ENCODE measurements at regions not wholly inside any gene's neighbourhood (a gene's known extent, or its start where the extent isn't known, plus 50 kb on each side); places are given as distances from the start of the nearest gene placed in this dataset.

DNA sequence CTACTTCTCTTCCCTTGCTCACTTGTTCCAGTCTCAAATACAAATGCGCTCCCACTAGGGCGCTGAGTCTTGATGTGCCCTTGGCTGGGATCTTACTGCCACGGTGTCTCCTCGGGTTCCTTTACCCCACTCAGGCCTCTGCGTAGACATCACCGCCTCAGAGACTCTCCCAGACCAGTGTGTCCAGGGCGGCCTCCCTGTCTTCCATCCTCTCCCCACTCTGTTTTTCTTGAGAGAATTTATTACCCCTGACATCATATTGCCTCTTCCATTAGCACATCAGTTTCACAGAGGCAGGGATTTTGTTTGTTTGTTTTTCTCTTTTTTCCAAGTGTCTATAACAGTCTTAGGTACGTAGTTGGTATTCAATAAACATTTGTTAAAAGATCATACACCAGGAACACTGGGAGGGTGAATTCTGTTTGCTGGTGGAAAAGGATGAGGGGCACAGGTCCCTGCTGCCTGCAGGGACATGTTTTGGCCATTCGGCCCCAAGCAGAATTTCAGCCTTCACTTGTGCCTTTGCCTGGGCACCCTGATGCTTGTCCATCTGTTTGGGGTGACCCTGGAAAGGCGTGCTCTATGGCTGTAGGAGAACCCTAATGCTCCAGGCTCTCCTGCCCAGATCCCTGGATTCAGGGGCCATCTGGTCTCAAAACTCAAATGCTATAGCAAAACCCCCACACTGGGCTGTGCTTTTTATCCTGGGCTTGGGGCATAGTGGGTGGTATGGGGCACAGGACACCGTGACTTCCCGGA lies 55.0 kb downstream of the RPL37A start:
- WGBS, 2 donors, result 95 to 97% methylated on average over 12 of the region's 12 CpGs
- intact Hi-C loops (cut with DNase I; ENCODE audit: low total_unique reads), result no loop called here
- DNase-seq (ENCODE audit: low spot score in 2 of 2), result no peak
- TF ChIP-seq POLR2A (IDR thresholded peaks at IDR 0.05), result no peak
- TF ChIP-seq, protein P1, sequence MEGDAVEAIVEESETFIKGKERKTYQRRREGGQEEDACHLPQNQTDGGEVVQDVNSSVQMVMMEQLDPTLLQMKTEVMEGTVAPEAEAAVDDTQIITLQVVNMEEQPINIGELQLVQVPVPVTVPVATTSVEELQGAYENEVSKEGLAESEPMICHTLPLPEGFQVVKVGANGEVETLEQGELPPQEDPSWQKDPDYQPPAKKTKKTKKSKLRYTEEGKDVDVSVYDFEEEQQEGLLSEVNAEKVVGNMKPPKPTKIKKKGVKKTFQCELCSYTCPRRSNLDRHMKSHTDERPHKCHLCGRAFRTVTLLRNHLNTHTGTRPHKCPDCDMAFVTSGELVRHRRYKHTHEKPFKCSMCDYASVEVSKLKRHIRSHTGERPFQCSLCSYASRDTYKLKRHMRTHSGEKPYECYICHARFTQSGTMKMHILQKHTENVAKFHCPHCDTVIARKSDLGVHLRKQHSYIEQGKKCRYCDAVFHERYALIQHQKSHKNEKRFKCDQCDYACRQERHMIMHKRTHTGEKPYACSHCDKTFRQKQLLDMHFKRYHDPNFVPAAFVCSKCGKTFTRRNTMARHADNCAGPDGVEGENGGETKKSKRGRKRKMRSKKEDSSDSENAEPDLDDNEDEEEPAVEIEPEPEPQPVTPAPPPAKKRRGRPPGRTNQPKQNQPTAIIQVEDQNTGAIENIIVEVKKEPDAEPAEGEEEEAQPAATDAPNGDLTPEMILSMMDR (IDR thresholded peaks at IDR 0.05), result no peak
- no peak overlapping the region for H3K4me3 ChIP-seq (ENCODE audit: low read depth, poor library complexity, severe bottlenecking)

DNA sequence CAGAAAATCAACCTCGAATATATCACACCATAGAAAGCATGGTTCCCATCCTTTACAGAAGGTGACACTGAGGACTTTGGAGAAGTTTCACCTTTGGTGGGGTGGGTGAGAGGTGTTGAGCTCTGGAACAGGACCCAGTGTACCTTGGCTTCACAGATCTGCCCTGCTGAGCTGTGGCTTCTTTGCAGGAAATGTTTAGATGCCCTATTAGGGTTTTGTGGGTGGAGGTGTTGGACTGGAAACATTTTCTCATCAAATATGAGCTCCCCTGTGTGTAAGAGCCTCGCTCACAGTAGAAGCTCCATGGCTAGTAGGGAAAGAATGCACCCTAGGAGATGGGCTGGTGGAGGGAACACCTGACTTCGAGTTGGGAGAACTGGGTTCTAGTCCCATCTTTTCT lies 55.6 kb downstream of the RPL37A start:
- no peak overlapping the region for H3K4me3 ChIP-seq (ENCODE audit: low read depth, poor library complexity, severe bottlenecking)
- intact Hi-C loops (cut with DNase I; ENCODE audit: low total_unique reads), result no loop called here
- 80 to 88% methylated on average over 3 of the region's 3 CpGs for WGBS, 2 donors
- TF ChIP-seq, protein P1 (IDR thresholded peaks at IDR 0.05), result no peak
- TF ChIP-seq POLR2A (IDR thresholded peaks at IDR 0.05), result no peak
- no peak for DNase-seq (ENCODE audit: low spot score in 2 of 2)

DNA sequence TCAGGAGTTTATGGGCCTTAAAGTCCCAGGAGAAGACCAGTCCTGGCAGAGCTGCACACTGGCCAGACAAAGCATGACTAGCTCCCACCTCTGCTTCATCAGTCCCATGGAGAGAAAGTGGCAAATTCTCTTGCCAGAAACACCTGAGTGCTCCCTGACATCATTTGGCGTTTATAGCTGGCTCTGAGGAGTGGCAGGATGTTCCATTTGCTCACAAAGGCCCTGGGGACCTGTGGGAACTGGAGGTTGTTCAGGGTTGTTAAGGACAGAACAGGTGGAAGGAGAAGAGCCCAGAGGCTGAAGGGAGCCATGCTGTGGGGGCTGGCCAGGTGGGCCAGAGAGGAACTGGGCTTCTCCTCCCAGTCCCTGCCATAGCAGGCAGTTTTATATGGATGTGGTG lies 56.1 kb downstream of the RPL37A start:
- TF ChIP-seq, protein P1 (IDR thresholded peaks at IDR 0.05), result no peak
- intact Hi-C loops (cut with DNase I; ENCODE audit: low total_unique reads), result no loop called here
- WGBS, 2 donors, result 28 to 44% methylated on average over 1 of the region's 1 CpG
- no peak overlapping the region for H3K4me3 ChIP-seq (ENCODE audit: low read depth, poor library complexity, severe bottlenecking)
- DNase-seq (ENCODE audit: low spot score in 2 of 2), result no peak

DNA sequence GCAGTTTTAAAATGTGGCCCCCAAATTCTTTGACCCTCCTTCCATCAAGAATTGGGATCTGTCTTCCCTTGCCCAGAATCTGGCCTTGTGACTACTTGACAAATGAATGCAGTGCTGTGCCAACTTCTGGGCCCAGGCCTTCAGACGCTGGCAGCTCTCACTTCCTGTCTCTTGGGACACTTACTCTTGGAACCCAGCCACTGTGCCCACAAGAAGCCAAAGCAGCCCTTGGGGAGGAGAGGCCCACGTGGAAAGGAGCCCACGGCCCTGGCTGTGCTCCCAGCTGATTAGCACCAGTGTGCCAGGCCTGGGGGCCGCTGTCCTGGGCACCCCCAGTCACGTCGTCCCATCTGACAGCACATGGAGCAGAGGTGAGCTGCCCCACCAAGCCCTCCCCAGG lies 56.6 kb downstream of the RPL37A start:
- peak in 1 of 2 donors; percentile 54 for DNase-seq (ENCODE audit: low spot score in 2 of 2)
- intact Hi-C loops (cut with DNase I; ENCODE audit: low total_unique reads), result no loop called here
- no peak for TF ChIP-seq POLR2A (IDR thresholded peaks at IDR 0.05)
- TF ChIP-seq, protein P1 (IDR thresholded peaks at IDR 0.05), result no peak

DNA sequence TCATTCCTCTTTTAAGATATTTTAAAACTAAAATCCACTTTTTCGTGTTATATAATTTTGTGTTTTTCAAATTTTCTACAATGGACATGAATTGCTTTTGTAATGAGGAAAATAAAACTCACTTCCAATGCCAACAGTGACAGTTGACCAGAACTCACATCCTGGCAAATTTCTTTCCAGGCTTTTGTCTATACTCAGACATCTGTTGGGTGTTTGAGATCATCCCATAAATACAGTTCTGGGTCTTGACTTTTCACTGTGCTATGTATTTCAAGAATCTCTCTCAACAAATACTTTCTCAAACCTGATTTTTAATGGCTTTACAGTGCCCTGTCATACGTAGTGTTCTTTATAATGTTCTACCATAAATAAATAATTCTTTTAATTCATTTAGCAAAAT lies 57.6 kb downstream of the RPL37A start:
- WGBS, 2 donors, result 88 to 98% methylated on average over 2 of the region's 2 CpGs
- intact Hi-C loops (cut with DNase I; ENCODE audit: low total_unique reads), result no loop called here
- no peak for DNase-seq (ENCODE audit: low spot score in 2 of 2)
- H3K4me3 ChIP-seq (ENCODE audit: low read depth, poor library complexity, severe bottlenecking), result no peak overlapping the region
- no peak for TF ChIP-seq POLR2A (IDR thresholded peaks at IDR 0.05)
- TF ChIP-seq, protein P1 (IDR thresholded peaks at IDR 0.05), result no peak

More for the DNA sequence above, 56.6 kb downstream of the RPL37A start:
- no peak overlapping the region for H3K4me3 ChIP-seq (ENCODE audit: low read depth, poor library complexity, severe bottlenecking)
- 19 to 30% methylated on average over 6 of the region's 6 CpGs for WGBS, 2 donors

DNA sequence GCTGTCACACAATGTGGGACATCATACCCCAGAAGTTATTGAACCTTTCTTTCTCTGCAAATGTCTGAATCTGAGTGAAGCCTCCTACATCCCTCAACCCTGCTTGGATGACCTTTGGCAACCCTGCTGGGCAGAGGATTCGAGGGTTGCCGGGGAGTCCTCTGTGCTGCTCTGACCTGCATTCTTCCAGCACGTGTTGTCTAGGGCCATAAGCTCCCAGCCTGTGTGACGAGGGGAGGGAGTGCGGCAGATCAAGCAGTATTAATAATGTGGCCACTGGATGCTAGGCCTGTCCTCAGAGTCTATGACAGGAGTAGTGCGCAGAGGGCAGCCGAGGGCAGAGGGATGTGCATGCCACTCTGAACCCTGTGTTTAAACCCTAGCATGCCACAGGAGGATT lies 58.8 kb downstream of the RPL37A start:
- no peak for DNase-seq (ENCODE audit: low spot score in 2 of 2)
- TF ChIP-seq, protein P1 (IDR thresholded peaks at IDR 0.05), result no peak
- TF ChIP-seq POLR2A (IDR thresholded peaks at IDR 0.05), result no peak
- 95 to 96% methylated on average over 7 of the region's 7 CpGs for WGBS, 2 donors
- H3K4me3 ChIP-seq (ENCODE audit: low read depth, poor library complexity, severe bottlenecking), result no peak overlapping the region
- intact Hi-C loops (cut with DNase I; ENCODE audit: low total_unique reads), result no loop called here
